ENCODE measurements at regions not wholly inside any gene's neighbourhood (a gene's known extent, or its start where the extent isn't known, plus 50 kb on each side); places are given as distances from the start of the nearest gene placed in this dataset.

DNA sequence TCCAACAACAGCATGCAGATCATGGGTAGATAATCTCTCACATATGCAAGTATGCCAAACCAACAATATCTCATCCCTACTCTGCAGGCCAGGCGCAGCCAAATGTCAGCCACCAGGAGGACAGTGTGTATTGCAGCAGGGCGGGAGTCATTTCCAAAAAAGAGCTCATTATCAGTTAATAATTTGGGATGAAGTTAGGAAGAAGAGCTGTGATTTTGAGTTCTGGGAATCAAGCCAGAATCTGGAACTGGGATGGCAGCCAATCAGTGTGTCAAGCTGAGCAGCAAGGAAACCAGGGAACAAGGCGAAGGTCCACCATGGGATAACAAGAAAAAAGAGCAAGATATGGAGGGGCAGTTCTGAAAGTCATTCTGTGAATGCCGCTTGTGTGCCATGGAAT, 88.2 kb upstream of the CAMK2D start:
- DNase-seq: peak in 1 of 2 experiments; percentile 9

DNA sequence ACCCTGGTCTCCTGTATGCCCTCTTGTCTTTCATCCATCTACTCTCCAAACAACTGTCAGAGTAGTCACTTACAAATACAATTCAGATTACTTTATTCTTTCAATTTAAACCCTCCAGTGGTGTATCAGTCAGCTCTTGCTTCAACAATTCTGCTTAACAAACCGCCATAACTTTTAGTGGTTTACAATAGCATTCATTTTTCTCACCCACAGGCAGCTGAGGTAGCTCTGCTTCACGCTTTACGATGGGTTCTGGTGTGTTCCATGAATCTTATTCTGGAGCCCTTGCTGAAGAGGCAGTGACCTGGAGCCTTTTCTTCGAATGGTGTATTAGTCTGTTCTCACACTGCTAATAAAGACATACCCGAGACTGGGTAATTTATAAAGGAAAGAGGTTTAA, 86.2 kb upstream of the CAMK2D start:
- no peak for DNase-seq

GRCh38 chr4:113846433-113846832, 84.9 kb upstream of the CAMK2D start:
- no peak for DNase-seq

- DNase-seq: no peak
Measured at GRCh38 chr4:113845138-113845537, 83.6 kb upstream of the CAMK2D start.

- DNase-seq: no peak
Measured at GRCh38 chr4:113844369-113844768, 82.8 kb upstream of the CAMK2D start.

DNA sequence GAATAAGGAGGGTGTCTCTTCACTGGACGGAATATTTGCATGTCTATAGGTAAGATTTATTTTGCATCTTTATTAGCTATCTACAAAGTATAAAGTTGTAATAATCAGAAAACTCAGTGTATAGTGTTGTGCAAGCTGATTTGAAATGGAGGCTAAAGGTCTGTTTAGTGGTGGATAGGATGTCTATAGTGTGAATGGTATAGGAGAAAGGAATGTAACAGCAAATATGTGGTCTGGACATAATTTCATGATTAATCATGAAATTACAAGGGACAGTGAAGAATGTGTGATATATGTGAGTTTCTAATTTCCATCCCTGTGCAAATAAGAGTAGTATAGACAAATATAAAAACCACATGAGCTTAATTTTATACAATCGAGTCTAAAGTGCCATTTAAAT, 79.3 kb upstream of the CAMK2D start:
- DNase-seq: no peak

- no peak for DNase-seq
Measured at GRCh38 chr4:113838460-113838859, 76.9 kb upstream of the CAMK2D start.

- no peak for DNase-seq
Measured at GRCh38 chr4:113837397-113837796, 75.9 kb upstream of the CAMK2D start.

GRCh38 chr4:113835005-113835404, 73.5 kb upstream of the CAMK2D start:
- no peak for DNase-seq

- no peak for DNase-seq
Measured at GRCh38 chr4:113834298-113834697, 72.8 kb upstream of the CAMK2D start.

DNA sequence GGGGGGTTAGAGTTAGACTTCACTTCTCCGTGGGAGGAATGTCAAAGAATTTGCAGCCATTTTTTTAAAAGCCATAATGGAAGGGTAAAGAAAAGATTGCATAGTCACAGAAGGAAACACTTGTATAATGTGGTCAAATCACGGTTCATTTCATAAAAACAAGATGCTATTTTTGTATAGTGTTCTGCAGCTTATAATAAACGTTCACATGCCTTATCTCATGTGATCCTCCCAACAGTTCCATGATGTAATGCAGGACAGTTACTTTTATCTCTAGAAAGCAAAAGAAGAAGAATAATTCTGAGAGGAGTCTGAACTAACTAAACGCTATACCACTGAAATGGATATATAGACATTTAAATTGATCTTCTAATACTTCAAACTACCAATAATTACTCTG, 71.3 kb upstream of the CAMK2D start:
- no peak for DNase-seq

- no peak for DNase-seq
Measured at GRCh38 chr4:113831457-113831856, 69.9 kb upstream of the CAMK2D start.

- no peak for DNase-seq
Measured at GRCh38 chr4:113828702-113829101, 67.2 kb upstream of the CAMK2D start.

GRCh38 chr4:113827285-113827684, 65.7 kb upstream of the CAMK2D start:
- no peak for DNase-seq

DNA sequence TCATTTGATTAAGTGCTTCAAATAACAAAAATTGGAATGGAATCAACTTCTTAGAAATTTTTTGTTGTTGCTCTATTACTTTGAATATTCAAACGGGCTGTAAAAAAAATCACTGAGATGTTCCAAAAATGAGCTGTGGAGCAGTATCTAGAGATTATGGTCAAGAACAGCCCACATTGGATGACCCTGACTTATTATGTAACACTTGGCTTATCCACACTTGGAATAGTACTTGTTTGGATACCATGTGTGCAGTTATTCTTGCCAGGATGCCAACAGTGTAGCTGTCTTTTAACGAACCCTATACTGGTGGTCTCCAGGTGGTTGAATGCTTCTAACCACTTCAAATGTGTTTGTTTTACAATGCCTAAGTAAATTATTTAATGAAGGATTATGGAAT, 64.9 kb upstream of the CAMK2D start:
- no peak for DNase-seq

DNA sequence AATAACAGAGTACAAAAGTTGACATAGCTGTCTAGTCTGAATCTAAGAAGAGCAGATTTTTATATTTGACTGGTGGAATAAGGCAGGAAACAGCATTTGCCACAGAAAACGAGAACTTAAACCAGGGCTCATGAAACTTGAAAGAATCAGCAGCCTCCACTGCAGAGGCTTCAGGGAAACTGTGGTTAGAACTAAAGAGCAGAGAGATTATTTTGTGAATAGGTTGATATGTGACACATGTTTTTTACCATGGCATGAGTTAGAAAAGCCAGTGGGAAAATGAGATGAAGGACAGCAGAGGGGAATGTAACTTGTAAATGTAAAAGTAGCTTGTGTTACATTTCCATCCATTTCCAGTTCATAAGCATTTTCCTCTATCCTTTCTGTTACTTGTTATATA, 63.7 kb upstream of the CAMK2D start:
- DNase-seq: no peak

DNA sequence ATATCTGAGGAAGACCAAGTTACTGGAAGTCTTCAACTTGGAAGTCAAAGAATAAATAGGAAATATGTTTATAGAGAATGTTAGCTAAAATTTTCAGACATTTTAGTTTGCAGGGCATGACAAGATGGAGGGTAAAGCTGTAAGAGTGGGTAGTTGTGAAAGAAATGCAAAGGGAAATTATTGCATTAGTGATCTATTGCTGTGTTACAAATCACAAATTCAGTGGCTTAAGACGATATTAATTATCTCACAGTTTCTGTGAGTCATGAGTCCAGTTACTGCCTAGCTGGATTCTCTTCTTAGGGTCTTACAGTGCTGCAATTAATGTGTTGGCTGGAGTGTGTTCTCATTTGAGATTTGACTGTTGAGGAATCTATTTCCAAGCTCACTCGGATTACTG, 62.9 kb upstream of the CAMK2D start:
- DNase-seq: no peak

GRCh38 chr4:113823291-113823659, 61.7 kb upstream of the CAMK2D start:
- no peak for DNase-seq

- DNase-seq: no peak
Measured at GRCh38 chr4:113822555-113823290, 61.2 kb upstream of the CAMK2D start.

DNA sequence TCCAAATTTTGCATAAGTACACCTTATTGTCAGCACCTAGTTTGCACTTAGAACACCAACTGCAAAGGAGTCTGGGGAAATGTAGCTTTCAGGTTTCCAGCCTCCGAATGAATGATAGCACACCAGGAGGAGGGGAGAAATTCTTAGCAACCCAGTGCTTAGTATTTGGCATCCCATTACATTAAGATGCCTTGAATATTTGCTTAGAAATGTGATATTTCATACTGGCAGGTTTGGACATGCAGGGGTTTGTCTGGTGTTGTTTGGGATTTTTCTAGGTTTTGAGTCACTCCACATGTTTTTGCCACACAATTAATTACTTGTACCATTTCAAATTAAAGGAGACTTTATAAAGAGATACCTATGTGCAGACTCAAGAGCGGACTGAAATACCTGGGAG, 60.3 kb upstream of the CAMK2D start:
- no peak for DNase-seq

DNA sequence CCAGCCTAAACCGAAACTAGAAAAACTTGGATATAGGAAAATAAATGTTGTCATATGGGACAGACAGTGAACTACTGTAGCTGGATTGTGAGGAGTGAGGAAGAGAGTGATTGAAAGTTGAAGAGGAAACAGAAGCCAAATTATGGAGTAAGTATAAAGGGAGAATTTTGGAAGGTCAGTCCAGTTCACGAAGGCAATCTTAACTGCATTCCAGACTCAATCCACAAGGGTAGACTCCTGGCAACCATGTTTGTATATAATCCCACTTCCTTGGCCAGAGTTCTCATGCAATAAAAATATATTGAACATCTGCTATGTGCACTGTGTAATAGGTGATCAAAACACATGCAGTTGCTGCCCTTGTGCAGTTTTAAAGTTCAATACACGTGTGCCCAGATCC, 58.6 kb upstream of the CAMK2D start:
- no peak for DNase-seq

- no peak for DNase-seq
Measured at GRCh38 chr4:113815826-113816225, 54.3 kb upstream of the CAMK2D start.

GRCh38 chr4:113811359-113811758, 49.8 kb upstream of the CAMK2D start:
- DNase-seq: no peak
